HEK293 (cell line): ENCODE measurements at regions not wholly inside any gene's neighbourhood (a gene's known extent, or its start where the extent isn't known, plus 50 kb on each side); places are given as distances from the start of the nearest gene placed in this dataset.

ENCODE experiments used
- GLI2 ChIP-seq: fragments of 450-650 bp; formaldehyde crosslinking; IDR thresholded peaks from 2 replicates; pipeline ENCODE4; 2017; ENCODE audit warnings: missing biosample characterization, missing genetic modification characterization, low read depth, borderline replicate concordance
- GLIS1 ChIP-seq: fragments of 450-650 bp; formaldehyde crosslinking; IDR thresholded peaks from 2 replicates; pipeline ENCODE4 v1.5.1; 2016; ENCODE audit warnings: missing biosample characterization, missing genetic modification characterization
- SALL2 ChIP-seq: fragments of 450-650 bp; formaldehyde crosslinking; IDR thresholded peaks from 2 replicates; pipeline ENCODE4 v1.5.0; 2017; ENCODE audit warnings: missing biosample characterization, mild to moderate bottlenecking, missing genetic modification characterization, borderline replicate concordance
- SP2 ChIP-seq: fragments of 450-650 bp; formaldehyde crosslinking; IDR thresholded peaks from 2 replicates; pipeline ENCODE4 v1.5.1; 2016; ENCODE audit warnings: missing biosample characterization, missing genetic modification characterization
- ZBTB21 ChIP-seq: fragments of 450-650 bp; formaldehyde crosslinking; IDR thresholded peaks from 2 replicates; pipeline ENCODE4 v1.5.1; 2017; ENCODE audit warnings: missing biosample characterization, missing genetic modification characterization
- ZNF335 ChIP-seq: fragments of 450-650 bp; formaldehyde crosslinking; conservative IDR thresholded peaks from 2 replicates; pipeline ENCODE4 v1.5.1; 2016; ENCODE audit warnings: missing biosample characterization, missing genetic modification characterization
- ZNF449 ChIP-seq: fragments of 450-650 bp; formaldehyde crosslinking; IDR thresholded peaks from 2 replicates; pipeline ENCODE4 v1.5.1; 2017; ENCODE audit warnings: missing biosample characterization, mild to moderate bottlenecking, missing genetic modification characterization, moderate library complexity
- ZNF48 ChIP-seq: fragments of 450-650 bp; formaldehyde crosslinking; IDR thresholded peaks from 2 replicates; pipeline ENCODE4 v1.5.1; 2016; ENCODE audit warnings: missing biosample characterization, missing genetic modification characterization
- ZNF623 ChIP-seq: fragments of 450-650 bp; formaldehyde crosslinking; IDR thresholded peaks from 2 replicates; pipeline ENCODE4 v1.5.1; 2016; ENCODE audit warnings: missing biosample characterization, missing genetic modification characterization
- ZNF629 ChIP-seq: fragments of 450-650 bp; formaldehyde crosslinking; IDR thresholded peaks from 2 replicates; pipeline ENCODE4 v1.5.1; 2017; ENCODE audit warnings: missing biosample characterization, missing genetic modification characterization
- ZNF837 ChIP-seq: fragments of 450-650 bp; formaldehyde crosslinking; IDR thresholded peaks from 2 replicates; pipeline ENCODE4 v1.5.1; 2016; ENCODE audit warnings: missing biosample characterization, missing genetic modification characterization
- TF ChIP-seq, protein P1 (sequence below): fragments of 450-650 bp; formaldehyde crosslinking; IDR thresholded peaks from 2 replicates; pipeline ENCODE4 v1.5.1; 2016; ENCODE audit warnings: missing biosample characterization, missing genetic modification characterization
- TF ChIP-seq, protein P2 (sequence below): fragments of 450-650 bp; formaldehyde crosslinking; IDR thresholded peaks from 2 replicates; pipeline ENCODE4 v1.5.1; 2016; ENCODE audit warnings: missing biosample characterization, missing genetic modification characterization

DNA sequence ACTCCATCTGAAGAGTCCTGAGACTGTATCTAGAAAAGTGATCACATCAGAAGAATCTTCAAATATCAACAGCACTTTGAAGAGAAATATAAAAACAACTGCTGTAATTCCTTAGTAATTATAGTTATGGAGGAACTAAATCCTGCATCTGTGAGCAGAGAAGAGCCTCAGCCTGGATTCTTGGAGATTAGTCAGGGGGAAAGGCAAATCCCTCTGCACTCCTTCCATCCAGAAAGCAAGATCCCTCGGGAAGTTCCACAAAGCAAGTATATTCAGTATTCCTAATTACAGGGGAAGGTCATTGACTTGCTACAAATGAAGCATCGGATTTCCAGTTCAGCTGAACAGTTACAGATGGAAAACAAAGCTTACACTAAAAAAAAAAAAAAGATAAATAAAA lies 256.6 kb upstream of the IPO5 start:
- no peak for TF ChIP-seq GLIS1
- TF ChIP-seq GLI2 (tag by site-specific recombination), result no peak
- TF ChIP-seq, protein P1, sequence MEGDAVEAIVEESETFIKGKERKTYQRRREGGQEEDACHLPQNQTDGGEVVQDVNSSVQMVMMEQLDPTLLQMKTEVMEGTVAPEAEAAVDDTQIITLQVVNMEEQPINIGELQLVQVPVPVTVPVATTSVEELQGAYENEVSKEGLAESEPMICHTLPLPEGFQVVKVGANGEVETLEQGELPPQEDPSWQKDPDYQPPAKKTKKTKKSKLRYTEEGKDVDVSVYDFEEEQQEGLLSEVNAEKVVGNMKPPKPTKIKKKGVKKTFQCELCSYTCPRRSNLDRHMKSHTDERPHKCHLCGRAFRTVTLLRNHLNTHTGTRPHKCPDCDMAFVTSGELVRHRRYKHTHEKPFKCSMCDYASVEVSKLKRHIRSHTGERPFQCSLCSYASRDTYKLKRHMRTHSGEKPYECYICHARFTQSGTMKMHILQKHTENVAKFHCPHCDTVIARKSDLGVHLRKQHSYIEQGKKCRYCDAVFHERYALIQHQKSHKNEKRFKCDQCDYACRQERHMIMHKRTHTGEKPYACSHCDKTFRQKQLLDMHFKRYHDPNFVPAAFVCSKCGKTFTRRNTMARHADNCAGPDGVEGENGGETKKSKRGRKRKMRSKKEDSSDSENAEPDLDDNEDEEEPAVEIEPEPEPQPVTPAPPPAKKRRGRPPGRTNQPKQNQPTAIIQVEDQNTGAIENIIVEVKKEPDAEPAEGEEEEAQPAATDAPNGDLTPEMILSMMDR (tag by site-specific recombination), result no peak
- no peak for TF ChIP-seq ZBTB21
- no peak for TF ChIP-seq ZNF48 (tag by site-specific recombination)
- no peak for TF ChIP-seq ZNF837 (tag by site-specific recombination)
- no peak for TF ChIP-seq ZNF629 (tag by site-specific recombination)
- TF ChIP-seq, protein P2, sequence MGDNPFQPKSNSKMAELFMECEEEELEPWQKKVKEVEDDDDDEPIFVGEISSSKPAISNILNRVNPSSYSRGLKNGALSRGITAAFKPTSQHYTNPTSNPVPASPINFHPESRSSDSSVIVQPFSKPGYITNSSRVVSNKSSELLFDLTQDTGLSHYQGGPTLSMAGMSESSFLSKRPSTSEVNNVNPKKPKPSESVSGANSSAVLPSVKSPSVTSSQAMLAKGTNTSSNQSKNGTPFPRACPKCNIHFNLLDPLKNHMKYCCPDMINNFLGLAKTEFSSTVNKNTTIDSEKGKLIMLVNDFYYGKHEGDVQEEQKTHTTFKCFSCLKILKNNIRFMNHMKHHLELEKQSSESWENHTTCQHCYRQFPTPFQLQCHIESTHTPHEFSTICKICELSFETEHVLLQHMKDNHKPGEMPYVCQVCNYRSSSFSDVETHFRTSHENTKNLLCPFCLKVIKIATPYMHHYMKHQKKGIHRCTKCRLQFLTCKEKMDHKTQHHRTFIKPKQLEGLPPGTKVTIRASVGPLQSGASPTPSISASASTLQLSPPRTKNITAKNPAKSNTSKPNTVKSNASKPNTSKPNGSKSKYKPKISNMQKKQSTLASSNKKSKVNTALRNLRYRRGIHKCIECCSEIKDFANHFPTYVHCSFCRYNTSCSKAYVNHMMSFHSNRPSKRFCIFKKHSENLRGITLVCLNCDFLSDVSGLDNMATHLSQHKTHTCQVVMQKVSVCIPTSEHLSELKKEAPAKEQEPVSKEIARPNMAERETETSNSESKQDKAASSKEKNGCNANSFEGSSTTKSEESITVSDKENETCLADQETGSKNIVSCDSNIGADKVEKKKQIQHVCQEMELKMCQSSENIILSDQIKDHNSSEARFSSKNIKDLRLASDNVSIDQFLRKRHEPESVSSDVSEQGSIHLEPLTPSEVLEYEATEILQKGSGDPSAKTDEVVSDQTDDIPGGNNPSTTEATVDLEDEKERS (tag by site-specific recombination), result no peak
- TF ChIP-seq SP2 (tag by site-specific recombination), result no peak
- TF ChIP-seq SALL2, result no peak
- TF ChIP-seq ZNF623 (tag by site-specific recombination), result no peak
- TF ChIP-seq ZNF449 (tag by site-specific recombination), result no peak
- TF ChIP-seq ZNF335, result no peak
